NCI-H1436 treated with DMSO at 0.1 percent for 48 hours (cell line): ENCODE measurements at regions not wholly inside any gene's neighbourhood (a gene's known extent, or its start where the extent isn't known, plus 50 kb on each side); places are given as distances from the start of the nearest gene placed in this dataset.

Experiments
- DNase-seq: peaks from one replicate; lab custom pipeline; 2025; lab: John Stamatoyannopoulos, UW

DNA sequence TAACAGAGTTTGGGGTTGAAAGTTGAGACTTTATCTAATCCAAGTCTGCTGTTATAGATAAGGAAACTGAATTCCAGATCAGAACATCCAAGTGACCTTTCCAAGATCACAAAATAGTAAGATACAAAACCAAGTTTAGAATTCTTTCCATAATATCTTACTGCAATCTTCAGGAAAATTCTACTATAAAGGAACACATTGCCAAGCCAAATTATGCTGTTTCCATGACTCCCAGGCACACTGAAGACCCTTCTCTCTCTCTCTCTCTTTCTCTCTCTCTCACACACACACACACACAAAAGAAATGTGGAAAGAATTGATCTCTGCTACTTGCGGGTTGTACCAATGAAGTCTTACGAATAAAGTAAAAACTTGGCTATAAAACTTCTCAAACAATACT lies 398.4 kb downstream of the METTL4 start:
- DNase-seq = no peak

DNA sequence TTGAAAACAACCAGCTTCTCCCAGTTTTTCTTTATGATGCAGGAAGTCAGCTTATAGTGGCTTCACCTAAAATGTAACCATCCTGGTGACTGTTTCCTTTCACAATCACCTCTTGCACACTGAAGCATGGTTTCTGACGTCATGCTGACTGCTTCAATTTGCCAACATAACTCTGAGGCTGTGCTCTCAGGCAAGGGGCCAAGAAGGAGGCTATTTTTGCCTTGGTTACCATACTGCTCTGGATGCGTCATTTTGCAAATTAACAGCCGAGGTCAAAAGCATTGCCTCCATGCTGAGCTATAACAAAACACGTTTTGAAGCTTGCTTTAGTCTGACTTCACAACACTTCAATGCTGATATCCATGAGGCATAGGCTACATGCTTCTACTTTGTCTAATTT lies 397.8 kb downstream of the METTL4 start:
- no peak for DNase-seq

DNA sequence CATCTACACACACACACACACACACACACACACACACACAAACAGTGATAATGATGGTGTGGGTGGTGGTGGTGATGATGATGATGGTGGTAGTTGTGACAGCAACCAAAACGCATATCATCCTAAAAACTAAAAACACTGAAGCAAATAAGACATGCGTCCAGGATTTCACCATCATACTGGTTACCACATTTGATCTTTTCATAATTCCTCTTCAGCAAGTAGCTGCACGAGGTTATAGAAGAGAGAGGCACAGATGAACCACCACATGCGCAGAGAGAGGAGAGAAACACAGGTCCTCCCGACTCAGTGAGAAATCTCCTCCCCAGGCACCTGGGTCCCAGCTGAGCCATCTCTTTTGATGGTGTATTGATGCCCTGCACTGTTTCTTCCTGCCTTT lies 393.3 kb downstream of the METTL4 start:
- DNase-seq = no peak

DNA sequence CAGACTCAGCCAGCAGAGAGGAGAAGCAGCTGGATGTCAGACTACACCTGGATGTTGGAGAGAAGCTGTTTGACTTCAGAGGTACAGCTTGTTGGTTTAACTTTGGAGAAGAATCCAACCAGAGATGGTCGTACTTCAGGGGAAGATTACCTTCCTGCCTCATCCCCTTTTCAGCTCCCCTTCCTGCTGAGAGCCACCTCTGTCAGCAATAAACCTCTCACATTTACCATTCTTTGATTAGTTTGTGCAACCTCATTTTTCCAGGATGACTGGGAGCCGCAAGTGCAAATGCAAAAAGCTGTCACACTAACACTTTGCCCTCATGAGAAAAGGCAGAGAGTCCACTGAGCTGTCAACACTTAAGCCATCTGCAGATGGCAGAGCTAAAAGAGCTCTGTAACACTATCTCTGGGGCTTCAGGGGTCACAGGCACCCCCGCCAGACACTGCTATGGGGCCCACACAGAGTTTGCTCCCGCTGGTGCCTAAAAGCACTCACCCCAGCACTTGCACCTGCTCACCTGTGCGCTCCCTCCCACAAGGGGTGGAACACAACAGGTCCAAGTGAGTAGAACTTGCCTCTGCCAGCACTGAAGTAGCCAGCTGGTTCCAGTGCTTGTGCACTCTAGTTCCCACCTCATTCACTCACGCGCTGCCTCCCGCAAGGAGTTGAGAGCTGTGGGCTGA lies 391.7 kb downstream of the METTL4 start:
- DNase-seq = no peak

DNA sequence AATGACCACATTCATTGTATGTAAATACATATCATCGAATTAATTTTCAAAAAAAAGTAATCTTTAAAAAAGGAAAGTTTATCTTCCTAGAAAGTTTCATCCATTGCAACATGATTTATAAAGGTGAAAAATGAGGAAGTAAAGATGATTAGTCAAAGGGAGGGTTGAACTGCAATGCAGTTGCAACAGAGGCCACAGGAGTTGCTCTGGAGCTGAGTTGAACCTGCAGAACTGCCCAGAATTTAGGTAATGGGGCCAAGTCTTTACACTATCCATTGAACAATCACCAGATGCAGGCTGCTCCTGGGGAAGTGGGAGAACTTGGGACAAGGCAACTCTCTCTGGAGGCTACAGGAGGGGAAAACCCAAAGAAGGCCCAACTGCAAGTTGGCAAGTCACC lies 390.7 kb downstream of the METTL4 start:
- DNase-seq = no peak

DNA sequence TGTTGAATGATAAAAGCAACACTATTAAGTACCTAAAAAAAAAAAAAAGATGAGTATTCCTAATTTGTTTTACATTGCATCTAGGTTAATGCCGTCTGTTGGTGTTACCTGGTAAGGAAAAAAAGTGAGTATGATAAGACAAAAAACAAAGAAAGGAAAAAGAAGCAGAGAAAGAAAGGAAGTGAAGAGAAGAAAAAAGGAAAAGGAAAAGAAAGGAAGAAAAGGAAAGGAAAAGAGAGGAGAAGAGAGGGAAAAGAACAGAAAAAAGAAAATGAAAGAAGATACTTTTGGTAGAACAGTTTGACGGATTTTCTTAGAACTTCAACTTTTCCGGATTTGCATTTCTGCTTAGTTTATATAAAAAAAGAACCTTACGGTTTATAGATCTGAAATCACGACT lies 387.9 kb downstream of the METTL4 start:
- DNase-seq = no peak

DNA sequence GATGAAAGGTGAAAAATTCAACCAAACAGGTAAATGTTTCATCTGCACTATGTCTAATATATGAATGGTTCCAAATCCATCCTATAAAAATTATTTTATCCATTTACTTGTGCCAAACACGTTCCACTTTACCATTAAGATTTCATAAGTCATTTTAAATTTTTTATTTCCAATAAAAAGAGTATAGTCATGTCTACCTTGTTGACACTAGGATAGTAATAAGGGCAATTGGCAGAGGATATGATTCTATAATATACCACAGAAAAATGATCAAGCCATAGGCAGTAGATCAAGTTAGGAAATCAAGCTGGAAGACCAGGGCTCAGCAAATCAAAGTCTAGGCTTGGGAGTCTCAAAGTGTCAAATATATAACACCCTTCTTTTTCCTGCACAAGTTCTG lies 384.3 kb downstream of the METTL4 start:
- DNase-seq = no peak

DNA sequence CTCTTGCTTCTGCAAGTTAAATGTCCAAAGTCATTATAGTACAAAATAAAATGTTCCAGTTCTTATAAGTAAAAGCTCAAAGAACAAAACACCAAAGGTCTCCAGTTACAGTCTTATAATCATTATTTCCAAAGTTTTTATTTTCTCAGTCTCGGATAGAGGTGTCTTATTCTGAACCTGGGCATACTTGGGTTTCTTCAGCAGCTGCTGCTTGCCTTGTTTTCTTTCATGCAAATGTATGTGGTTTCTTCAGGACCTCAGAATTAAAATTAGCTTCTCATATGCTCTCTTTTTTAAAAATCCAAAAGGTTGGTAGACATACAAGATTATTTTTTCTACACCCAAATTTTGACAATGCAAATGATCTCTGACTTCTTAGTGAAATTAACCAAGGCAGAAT lies 383.0 kb downstream of the METTL4 start:
- no peak for DNase-seq

DNA sequence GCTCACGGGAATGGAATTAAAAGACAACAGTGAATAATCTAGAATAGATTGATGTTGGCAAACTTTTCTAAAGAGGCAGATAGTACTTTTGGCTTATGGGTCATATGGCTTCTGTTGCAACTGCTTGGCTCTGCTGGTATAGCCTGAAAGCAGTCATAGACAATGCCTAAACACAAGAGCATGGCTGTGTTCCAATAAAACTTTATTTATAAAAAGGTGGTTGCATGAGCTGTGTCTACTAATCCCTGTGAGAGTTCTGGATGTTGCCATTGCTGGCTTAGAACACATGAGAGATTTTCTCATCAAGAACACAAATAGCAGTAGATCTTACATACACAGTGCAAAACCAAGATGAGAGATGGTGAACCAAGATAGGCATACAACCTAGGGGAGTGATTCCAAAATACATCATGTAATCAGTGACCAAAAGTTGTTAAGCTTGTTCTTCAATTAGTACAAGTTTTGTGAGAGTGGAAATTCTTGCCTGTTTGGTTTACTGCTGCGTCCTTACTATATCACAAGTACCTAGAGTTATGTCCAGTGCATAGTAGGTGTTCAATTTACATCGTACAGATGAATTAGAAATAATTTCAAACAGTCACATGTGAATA lies 380.0 kb downstream of the METTL4 start:
- DNase-seq = no peak

DNA sequence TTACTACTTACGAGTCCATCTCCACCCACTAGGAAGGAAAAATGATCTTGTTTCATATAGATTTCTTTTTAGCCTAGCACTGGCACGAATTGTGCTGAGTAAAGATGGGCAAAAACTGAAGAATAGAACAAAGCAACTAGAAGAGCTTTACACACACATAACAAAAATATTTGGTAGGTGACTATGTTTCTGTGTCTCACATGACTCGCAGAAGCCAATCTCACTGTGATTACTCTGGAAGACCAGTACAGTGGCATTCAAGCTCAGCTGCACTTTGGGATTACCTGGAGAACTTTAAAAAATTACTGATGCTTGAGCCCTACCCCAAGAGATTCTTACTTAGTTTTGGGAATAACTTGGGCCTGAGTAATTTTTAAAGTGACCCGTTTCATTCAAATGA lies 378.7 kb downstream of the METTL4 start:
- DNase-seq = no peak

DNA sequence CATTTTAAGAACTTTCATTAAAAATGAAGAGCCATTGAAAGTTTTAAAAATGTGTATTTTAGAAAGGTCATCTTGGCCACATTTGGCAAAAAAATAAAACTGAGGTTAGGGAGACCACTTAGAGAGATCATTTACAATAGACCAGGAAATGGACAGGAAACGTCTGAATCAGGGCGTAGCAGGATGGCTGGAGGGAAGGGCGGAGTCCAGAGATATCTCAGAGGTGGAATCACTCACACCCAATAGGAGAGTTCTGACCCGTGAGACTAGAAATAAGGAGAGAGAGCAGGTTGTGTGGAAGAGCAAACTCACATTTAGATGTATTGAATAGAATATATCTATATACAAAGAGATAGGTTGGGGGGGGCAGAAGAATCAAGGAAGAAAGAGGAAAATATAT lies 373.4 kb downstream of the METTL4 start:
- DNase-seq = no peak

DNA sequence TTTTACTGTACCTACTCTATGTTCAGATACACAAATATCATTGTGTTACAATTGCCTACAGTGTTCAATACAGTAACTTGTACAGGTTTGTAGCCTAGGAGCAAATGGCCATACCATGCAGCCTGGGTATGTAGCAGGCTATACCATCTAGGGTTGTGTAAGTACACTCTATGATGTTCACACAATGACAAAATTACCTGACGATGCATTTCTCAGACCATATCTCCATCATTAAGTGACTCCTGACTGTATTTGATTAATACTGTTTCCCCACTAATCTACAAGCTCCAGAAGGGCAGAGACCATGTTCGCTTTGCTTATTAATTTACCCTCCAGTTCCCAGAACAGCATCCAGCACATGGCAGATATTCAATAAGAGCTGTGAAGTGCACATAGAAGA lies 372.2 kb downstream of the METTL4 start:
- no peak for DNase-seq

DNA sequence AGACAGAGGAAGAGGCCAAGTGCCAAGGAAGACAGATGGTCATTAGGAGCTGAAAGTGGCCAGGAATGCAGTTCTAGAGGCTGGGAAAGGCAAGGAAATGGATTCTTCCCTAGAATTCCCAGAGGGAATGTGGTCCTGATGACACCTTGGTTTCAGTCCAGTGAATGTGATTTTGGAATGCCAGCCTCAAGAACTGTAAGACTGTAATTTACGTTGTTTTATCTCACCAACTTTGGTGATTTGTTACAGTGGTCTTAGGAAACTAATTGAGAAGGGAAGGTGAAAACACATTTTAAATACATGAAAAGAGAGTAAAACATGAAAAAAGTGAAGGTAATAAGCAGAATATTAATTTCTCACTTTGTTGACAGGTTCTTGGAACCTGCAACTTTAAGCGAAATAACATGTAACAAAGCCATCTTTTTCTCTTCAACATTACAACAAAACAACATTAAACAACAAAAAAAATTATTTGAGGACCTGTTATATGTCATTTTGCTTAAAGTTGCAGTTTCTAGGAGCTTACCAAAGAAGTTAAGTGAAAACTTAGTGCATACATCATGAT lies 370.2 kb downstream of the METTL4 start:
- no peak for DNase-seq

DNA sequence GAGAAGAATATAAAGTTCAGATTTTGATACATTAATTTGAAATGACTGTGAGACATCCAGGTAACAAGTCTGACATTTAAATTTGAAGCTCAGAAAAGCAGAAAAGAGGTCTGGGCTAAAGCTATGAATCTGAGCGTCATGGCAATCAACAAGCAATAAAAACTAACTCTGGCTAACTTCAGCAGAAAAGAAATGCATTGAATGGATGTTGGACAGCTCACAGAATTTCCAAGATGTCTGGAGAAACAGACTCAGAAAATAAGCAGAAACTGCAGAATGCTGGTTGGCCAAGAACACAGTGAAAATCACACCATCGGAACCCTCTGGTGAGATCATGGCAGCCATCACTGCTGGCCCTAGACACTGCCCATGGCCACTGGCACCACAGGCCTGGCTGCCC lies 366.6 kb downstream of the METTL4 start:
- DNase-seq = no peak

DNA sequence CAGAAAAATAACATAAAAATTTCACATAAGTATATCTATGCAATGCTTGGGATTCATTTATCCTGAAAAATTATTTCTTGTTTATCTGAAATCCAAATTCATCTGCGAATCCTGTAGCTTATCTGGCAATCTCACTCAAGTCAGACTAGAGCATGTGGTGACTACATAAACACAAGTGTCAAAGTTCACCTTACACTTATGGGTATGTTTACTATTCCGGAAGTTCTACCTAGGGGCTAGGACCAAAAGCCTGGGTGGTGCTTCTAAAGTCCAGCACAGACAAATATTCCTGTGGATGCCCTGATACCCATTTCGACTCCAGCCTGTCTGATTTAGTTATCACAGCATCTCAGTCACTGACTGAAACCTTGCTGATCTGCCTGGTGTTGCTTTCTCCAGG lies 364.0 kb downstream of the METTL4 start:
- DNase-seq = no peak

DNA sequence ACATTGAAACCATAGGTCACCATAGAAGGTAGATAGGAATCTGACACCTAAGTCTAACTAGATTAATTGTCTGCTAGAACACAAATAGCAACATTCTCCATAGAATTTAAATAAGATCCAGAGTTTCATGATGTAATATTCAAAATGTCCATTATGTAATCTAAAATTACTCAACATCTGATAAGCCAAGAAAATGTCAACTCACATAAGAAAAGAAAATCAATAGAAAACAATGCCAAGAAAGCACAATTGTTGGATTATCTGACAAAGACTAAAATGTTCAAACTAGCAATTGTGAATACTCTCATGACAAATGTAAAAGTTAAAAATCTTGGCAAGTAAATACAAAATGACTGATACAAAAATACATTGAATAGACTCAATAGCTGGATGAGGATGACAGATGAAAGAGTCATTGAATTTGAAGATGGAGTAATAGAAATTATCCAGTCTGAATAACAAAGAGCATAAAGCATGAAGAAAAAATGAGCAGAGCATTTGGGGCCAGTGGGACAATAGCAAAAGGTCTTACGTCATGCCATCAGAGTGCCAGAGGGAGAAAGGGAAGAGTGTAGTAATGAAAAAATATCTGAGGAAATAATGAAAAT lies 358.6 kb downstream of the METTL4 start:
- no peak for DNase-seq

DNA sequence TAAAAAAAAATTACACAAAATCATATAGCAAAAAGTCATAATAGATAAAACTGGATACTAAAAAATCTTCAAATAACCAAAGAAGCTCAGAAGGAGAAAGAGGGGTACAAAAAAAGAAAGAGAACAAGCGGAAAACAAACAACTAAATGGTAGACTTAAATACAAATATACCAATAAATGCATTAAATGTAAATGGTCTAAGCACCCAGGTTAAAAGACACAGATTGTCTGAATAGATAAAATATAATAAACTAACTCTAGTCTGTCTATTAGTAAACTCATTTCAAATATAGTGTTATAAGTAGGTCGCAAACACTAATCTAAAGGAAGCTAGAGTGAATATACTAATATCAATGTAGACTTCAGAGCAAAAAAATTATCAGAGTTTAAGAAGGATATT lies 357.4 kb downstream of the METTL4 start:
- DNase-seq = no peak

DNA sequence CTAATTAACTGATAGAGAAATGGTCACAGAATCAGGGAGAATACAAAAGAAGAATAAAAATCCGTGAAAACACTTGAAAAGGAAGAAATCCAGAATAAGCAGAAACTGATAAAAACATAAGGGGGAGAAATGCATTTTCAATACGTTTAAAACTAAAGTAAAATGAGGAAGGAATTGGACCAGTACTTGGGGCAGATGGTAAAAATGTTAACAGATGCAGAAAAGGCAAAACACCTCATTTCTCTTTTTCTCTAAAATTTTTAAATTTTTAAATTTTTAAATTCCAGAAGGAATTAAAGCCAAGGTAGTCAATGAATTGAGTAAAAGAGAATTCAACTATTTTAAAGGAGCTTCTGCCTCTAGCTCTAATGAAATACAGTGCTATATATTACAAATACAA lies 353.9 kb downstream of the METTL4 start:
- DNase-seq = no peak

DNA sequence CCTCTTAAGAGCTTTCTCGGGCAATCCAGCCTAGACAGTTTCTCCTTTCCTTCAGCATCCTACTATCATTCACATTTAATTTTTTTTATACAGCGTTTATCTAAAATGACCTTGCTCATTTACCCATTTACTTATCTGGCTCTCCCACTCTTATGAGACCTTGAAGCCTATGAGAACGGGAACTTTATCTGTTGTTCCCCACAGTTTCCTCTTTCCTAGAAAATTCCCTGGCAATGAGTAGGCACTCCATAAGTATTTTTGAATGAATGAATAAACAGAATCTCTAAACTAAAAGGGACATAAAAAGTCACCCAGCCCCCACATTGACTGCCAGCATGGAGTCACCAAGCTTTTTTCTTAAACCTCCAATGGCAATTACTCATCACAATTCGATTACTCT lies 353.2 kb downstream of the METTL4 start:
- no peak for DNase-seq

DNA sequence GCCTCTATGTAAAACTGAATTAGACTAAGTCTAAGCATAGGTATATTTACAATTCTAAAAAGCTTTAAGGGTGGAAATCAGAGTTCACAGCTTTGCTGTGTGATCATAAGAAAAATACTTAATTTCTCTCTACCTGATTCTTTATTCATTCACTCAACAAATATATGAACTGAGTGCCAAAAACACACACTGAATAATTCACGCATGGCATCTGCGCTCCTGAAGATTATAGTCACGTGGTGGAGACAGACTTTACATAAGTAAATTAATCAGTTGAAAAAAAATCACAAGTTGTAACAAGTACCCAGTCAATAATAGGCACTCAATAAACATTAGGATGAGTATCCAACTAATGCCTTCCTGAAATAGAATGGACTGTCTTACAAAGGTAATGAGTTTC lies 351.6 kb downstream of the METTL4 start:
- no peak for DNase-seq

DNA sequence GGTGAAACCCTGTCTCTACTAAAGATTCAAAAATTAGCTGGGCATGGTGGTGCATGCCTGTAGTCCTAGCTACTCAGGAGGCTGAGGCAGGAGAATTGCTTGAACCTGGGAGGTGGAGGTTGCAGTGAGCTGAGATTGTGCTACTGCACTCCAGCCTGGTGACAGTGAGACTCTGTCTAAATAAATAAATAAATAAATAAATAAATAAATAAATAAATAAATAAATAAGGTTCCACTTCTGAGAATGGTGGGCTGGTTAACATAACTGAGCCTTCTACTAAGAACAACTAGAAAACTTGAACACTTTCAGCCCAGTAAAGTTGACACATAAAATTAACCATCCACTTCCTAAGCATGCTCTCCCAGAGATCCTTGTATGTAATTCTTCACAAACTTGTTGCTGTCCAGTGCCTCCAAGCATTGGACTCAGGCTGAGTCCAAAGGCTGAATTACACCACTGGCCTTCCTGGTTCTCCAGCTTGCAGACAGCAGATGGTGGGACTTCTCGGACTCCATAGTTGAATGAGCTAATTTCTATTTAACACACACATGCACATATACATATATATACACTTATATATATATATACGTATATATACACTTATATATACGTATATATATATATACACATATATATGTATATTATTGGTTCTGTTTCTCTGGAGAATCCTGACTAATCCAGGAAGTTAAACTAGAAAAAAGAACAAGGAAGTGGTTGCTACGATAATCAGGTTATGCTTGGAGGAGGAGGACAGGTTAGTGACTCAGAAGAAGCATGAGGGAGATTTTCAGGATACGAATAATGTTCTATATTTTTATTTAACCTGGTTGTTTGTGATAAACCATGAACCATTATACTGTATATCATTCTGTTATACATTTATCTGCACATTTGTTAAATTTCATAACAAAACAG lies 348.8 kb downstream of the METTL4 start:
- no peak for DNase-seq

DNA sequence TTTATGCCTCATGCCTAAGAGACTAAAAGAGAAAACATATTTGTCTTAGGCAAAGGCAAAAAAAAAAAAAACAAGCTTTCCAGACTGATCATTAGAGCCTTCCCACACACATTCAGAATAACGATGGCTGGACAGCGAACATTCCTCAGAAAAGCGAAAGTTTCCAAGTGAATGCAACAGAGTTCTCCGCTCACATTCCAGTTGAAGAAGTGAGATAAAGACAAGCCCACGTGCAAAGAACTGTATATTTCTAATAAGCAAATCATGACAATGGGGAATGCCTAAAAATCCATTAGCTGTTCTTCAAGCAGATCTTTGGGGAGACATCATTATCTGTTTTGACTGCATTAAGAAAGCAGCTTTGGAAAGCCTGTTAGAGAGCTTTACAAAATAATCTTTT lies 347.9 kb downstream of the METTL4 start:
- no peak for DNase-seq
